ENCODE measurements at regions not wholly inside any gene's neighbourhood (a gene's known extent, or its start where the extent isn't known, plus 50 kb on each side); places are given as distances from the start of the nearest gene placed in this dataset.

- Mint-ChIP-seq H3K36me3 (no peaks in the 10 kb centered on the region), H3K4me1 (peaks cover 7% of the 10 kb centered on the region), H3K27me3 (ENCODE audit: low read depth) (peaks cover 70% of the 10 kb centered on the region), H3K9me3 (no peaks in the 10 kb centered on the region), H3K4me3 (no peak overlapping the region), H3K27ac (no peak overlapping the region)
- DNase-seq (ENCODE audit: low spot score in 2 of 2, unreplicated experiment in 2 of 2), result no peak
- TF ChIP-seq CTCF (IDR thresholded peaks at IDR 0.05; ENCODE audit: unreplicated experiment), result no peak
These were observed 148.8 kb downstream of the FOXL1 start for GRCh38 chr16:86727131-86727530.

GRCh38 chr16:86727632-86728031 is 149.3 kb downstream of the FOXL1 start:
- H3K9me3 Mint-ChIP-seq, result no peaks in the 10 kb centered on the region
- no peak overlapping the region for H3K4me3 Mint-ChIP-seq
- H3K27me3 Mint-ChIP-seq (ENCODE audit: low read depth), result peaks cover 75% of the 10 kb centered on the region
- no peak for DNase-seq (ENCODE audit: low spot score in 2 of 2, unreplicated experiment in 2 of 2)
- peaks cover 9% of the 10 kb centered on the region for H3K4me1 Mint-ChIP-seq
- H3K36me3 Mint-ChIP-seq, result no peaks in the 10 kb centered on the region
- no peak overlapping the region for H3K27ac Mint-ChIP-seq
- TF ChIP-seq CTCF (IDR thresholded peaks at IDR 0.05; ENCODE audit: unreplicated experiment), result no peak

GRCh38 chr16:86729686-86730085 is 151.3 kb downstream of the FOXL1 start:
- H3K4me1 Mint-ChIP-seq, result peaks cover 27% of the 10 kb centered on the region
- no peaks in the 10 kb centered on the region for H3K9me3 Mint-ChIP-seq
- H3K4me3 Mint-ChIP-seq, result no peak overlapping the region
- H3K36me3 Mint-ChIP-seq, result no peaks in the 10 kb centered on the region
- no peak for DNase-seq (ENCODE audit: low spot score in 2 of 2, unreplicated experiment in 2 of 2)
- H3K27me3 Mint-ChIP-seq (ENCODE audit: low read depth), result peaks cover 91% of the 10 kb centered on the region
- H3K27ac Mint-ChIP-seq, result no peak overlapping the region
- TF ChIP-seq CTCF (IDR thresholded peaks at IDR 0.05; ENCODE audit: unreplicated experiment), result no peak

GRCh38 chr16:86730086-86730485 is 151.7 kb downstream of the FOXL1 start:
- DNase-seq (ENCODE audit: low spot score in 2 of 2, unreplicated experiment in 2 of 2), result no peak
- Mint-ChIP-seq H3K4me3 (no peak overlapping the region), H3K4me1 (peaks cover 30% of the 10 kb centered on the region), H3K27me3 (ENCODE audit: low read depth) (peaks cover 93% of the 10 kb centered on the region), H3K27ac (no peak overlapping the region), H3K36me3 (no peaks in the 10 kb centered on the region), H3K9me3 (no peaks in the 10 kb centered on the region)
- no peak for TF ChIP-seq CTCF (IDR thresholded peaks at IDR 0.05; ENCODE audit: unreplicated experiment)

GRCh38 chr16:86730597-86730996 is 152.2 kb downstream of the FOXL1 start:
- TF ChIP-seq CTCF (IDR thresholded peaks at IDR 0.05; ENCODE audit: unreplicated experiment), result no peak
- no peak overlapping the region for H3K27ac Mint-ChIP-seq
- no peak overlapping the region for H3K4me3 Mint-ChIP-seq
- peaks cover 88% of the 10 kb centered on the region for H3K27me3 Mint-ChIP-seq (ENCODE audit: low read depth)
- peaks cover 30% of the 10 kb centered on the region for H3K4me1 Mint-ChIP-seq
- H3K36me3 Mint-ChIP-seq, result no peaks in the 10 kb centered on the region
- no peaks in the 10 kb centered on the region for H3K9me3 Mint-ChIP-seq
- no peak for DNase-seq (ENCODE audit: low spot score in 2 of 2, unreplicated experiment in 2 of 2)
